UCSD-AML1 (cell line): ENCODE measurements at regions not wholly inside any gene's neighbourhood (a gene's known extent, or its start where the extent isn't known, plus 50 kb on each side); places are given as distances from the start of the nearest gene placed in this dataset.

Experiments used
- DNase-seq: peaks from one replicate; lab custom pipeline; 2025; ENCODE audit not compliant: unreplicated experiment; lab: John Stamatoyannopoulos, UW

- DNase-seq: no peak
Observed at GRCh38 chr2:62284471-62284870, 88.6 kb downstream of the B3GNT2 start.

DNA sequence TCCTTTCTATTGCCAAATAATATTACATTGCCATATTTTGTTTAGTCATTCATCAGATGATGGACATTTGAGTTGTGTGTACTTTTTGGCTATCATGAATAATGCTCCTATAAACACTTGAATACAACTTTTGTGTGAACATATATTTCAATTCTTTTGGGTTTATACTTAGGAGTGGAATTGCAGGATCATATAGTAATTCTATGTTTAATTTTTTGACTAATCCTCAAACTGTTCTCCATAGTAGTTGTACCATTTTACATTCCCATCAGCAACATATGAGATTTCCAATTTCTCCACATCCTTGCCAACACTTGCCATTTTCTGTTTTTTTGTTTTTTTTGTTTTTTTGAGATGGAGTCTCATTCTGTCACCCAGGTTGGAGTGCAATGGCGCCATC is 87.2 kb downstream of the B3GNT2 start:
- no peak for DNase-seq

DNA sequence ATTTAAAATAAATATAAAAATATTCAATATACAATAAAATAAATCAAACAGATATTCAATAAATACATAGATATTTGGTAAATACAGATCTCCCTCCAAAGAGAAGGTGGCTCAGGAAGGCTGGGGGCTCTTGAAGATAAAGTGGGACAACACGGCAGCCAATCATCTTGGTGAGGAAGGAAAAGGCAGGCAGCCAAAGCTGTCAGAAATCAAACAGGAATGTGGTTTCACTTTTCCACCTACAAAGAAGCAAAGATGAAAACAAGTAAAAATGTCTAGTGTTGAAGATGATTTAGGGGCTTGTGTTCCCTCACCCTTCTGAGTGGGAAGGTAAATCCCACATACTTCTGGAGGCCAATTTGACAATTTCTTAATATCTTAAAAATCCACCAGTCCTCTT is 85.7 kb downstream of the B3GNT2 start:
- no peak for DNase-seq

GRCh38 chr2:62277688-62278087 is 81.8 kb downstream of the B3GNT2 start:
- no peak for DNase-seq
